ENCODE measurements at regions not wholly inside any gene's neighbourhood (a gene's known extent, or its start where the extent isn't known, plus 50 kb on each side); places are given as distances from the start of the nearest gene placed in this dataset.

GRCh38 chr9:100761276-100761802, 183.5 kb downstream of the CAVIN4 start:
- DNase-seq (ENCODE audit: low spot score) = no peak
- TF ChIP-seq CTCF (conservative IDR thresholded peaks at IDR 0.05; ENCODE audit: low read depth) = no peak
- CTCF ChIA-PET = no interaction called here
- POLR2A ChIA-PET (ENCODE audit: low non-redundant PET) = no interaction called here
- no peak overlapping the region for H3K27ac ChIP-seq

GRCh38 chr9:100774326-100774725, 196.4 kb downstream of the CAVIN4 start:
- POLR2A ChIA-PET (ENCODE audit: low non-redundant PET) = no interaction called here
- no peak for TF ChIP-seq CTCF (conservative IDR thresholded peaks at IDR 0.05; ENCODE audit: low read depth)
- no peak for DNase-seq (ENCODE audit: low spot score)
- CTCF ChIA-PET = no interaction called here
- H3K27ac ChIP-seq = no peak overlapping the region

GRCh38 chr9:100774962-100775361, 197.1 kb downstream of the CAVIN4 start:
- no peak overlapping the region for H3K27ac ChIP-seq
- TF ChIP-seq CTCF (conservative IDR thresholded peaks at IDR 0.05; ENCODE audit: low read depth) = no peak
- no peak for DNase-seq (ENCODE audit: low spot score)
- ChIA-PET POLR2A (ENCODE audit: low non-redundant PET) (no interaction called here), CTCF (no interaction called here)

GRCh38 chr9:100775912-100776311, 198.0 kb downstream of the CAVIN4 start:
- ChIA-PET POLR2A (ENCODE audit: low non-redundant PET) (no interaction called here), CTCF (no interaction called here)
- TF ChIP-seq CTCF (conservative IDR thresholded peaks at IDR 0.05; ENCODE audit: low read depth) = no peak
- no peak for DNase-seq (ENCODE audit: low spot score)
- no peak overlapping the region for H3K27ac ChIP-seq

GRCh38 chr9:100784755-100785154, 206.9 kb downstream of the CAVIN4 start:
- ChIA-PET POLR2A (ENCODE audit: low non-redundant PET) (no interaction called here), CTCF (no interaction called here)
- no peak overlapping the region for H3K27ac ChIP-seq
- DNase-seq (ENCODE audit: low spot score) = no peak
- no peak for TF ChIP-seq CTCF (conservative IDR thresholded peaks at IDR 0.05; ENCODE audit: low read depth)

- no peak overlapping the region for H3K27ac ChIP-seq
- CTCF ChIA-PET = no interaction called here
- DNase-seq (ENCODE audit: low spot score) = no peak
- no peak for TF ChIP-seq CTCF (conservative IDR thresholded peaks at IDR 0.05; ENCODE audit: low read depth)
- POLR2A ChIA-PET (ENCODE audit: low non-redundant PET) = no interaction called here
Observed at GRCh38 chr9:100785946-100786345, 208.1 kb downstream of the CAVIN4 start.

- no peak for TF ChIP-seq CTCF (conservative IDR thresholded peaks at IDR 0.05; ENCODE audit: low read depth)
- H3K27ac ChIP-seq = no peak overlapping the region
- POLR2A ChIA-PET (ENCODE audit: low non-redundant PET) = no interaction called here
- DNase-seq (ENCODE audit: low spot score) = no peak
- CTCF ChIA-PET = no interaction called here
Observed at GRCh38 chr9:100794738-100795269, 216.9 kb downstream of the CAVIN4 start.

Measured in RWPE1 (cell line).